GM18511 (cell line): ENCODE measurements at regions not wholly inside any gene's neighbourhood (a gene's known extent, or its start where the extent isn't known, plus 50 kb on each side); places are given as distances from the start of the nearest gene placed in this dataset.

Experiments used
- ATAC-seq: cut with Tn5 transposase; IDR thresholded peaks from one replicate; pipeline ENCODE4 v1.9.1; 2021; ENCODE audit warnings: mild to moderate bottlenecking, moderate library complexity; ENCODE audit not compliant: unreplicated experiment

DNA sequence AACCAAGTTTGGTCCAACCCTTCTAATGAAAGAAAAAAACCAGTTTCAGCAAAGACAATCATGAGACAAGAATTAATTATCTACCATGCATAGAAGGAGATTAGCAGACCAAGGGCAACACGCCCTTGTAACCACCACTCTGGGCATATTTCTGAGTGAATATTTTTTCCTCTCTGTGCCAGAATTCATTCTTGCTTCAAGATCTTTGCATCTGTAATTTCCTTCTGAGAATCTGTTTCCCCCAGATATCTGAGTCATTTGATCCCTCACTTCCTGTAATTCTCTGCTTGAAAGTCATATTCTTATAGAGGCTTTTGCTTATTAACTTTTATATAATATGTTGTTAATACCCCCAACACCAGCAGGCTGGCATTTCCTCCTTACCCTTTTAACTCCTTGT lies 243.7 kb downstream of the SLC16A7 start:
- no peak for ATAC-seq

DNA sequence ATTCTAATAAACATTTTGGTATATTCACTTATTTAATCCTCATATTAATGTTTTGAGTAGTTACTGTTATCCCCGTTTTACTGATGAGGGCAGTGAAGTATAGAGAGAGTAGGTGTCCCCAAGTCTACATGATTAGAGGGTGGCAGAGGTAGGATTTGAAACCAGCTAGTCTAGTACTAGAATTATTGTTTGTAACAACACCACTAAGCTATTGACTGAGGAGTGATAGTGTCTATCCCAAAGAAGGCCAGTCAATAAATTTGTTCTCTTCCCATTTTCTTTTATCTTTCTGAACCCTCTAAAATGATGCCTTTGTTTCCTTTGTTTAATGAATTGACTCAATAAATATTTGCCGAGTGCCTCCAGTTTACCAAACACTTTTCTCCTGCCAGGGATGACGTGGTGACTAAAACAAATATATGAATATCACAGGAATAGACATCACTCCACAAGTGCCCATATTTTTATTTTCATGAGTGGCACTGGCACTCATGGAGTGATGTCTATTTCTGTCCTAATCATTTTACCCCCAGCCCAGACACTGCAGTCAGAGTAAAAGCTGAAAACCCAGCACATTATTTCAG lies 247.5 kb downstream of the SLC16A7 start:
- ATAC-seq = no peak

DNA sequence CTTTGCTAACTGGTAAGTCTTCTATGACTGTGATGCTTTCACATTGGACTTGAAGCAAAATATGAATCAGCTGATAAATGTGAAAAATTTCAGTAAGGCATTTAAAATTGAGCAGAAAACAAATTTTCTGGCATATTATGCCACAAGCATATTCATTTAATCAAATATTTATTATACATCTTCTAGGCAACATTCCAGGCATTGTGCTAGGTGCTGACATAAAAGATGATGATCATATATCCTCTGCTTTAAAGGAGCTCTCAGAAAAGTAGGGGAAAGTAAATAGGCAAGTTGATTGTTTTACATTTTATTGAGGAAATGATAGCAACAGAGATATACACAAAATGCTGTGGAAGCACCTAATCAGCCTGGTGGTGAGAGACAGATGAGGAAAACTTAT lies 248.9 kb downstream of the SLC16A7 start:
- ATAC-seq = no peak

GRCh38 chr12:59845293-59845692 lies 249.5 kb downstream of the SLC16A7 start:
- no peak for ATAC-seq

DNA sequence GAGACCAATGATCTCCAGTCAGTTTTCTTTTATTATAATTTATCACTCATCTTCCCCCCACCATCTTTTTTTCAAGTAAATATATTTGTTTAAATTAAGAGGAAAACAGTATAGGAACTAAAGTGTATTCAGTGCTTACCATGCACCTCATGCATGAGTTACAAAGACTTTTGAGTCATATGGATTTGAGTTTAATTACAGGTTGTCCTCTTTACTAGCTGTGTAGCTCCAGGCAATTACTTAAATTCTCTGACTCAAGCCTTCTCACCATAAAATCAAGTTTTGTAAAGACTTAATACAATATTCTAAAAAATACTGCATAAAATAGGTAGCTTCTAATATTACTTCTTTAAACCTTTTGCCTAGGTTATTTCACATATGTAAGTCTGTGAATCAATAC lies 251.3 kb downstream of the SLC16A7 start:
- ATAC-seq = no peak

GRCh38 chr12:59850268-59850667 lies 254.4 kb downstream of the SLC16A7 start:
- ATAC-seq = no peak

- ATAC-seq = no peak
Observed at GRCh38 chr12:59858508-59859170, 262.8 kb downstream of the SLC16A7 start.

- ATAC-seq = no peak
Observed at GRCh38 chr12:59859171-59859510, 263.3 kb downstream of the SLC16A7 start.

DNA sequence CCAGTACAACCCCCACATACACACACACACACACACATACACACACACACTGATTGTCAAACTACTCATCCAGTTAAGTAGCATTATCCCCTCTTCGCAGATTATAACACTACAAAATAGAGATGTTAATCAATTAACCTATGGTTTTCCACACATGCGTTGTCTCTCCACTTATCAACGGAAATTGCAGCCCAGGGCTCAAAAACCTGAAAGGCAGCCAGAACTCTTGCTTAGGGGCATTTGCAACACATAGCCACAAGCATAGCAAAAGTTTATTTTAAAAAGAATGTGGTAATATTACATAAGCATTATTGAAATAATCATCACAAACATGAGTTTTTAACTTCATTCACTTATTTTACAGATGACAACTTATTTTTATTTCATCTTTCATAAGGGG lies 265.8 kb downstream of the SLC16A7 start:
- ATAC-seq = no peak

- no peak for ATAC-seq
Observed at GRCh38 chr12:59867055-59867454, 271.2 kb downstream of the SLC16A7 start.

DNA sequence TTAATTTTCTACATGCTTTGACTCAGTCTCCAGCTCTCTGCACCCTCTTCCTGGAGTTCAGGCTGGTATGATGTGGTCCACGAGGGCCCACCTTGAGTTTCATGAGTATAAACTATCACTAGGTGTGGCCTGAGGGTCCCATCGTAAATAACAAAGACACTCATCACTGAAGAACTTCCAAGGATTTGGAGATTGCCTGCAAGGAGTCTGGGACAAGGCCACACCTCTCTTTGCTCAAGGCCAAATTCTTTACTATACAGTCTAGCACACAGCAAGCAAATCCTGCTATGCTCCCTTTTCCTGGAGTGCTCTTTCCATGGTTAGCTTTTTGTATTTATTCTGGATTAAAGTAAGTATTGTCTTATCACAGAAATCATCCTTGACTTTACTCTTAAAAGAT lies 271.9 kb downstream of the SLC16A7 start:
- no peak for ATAC-seq

DNA sequence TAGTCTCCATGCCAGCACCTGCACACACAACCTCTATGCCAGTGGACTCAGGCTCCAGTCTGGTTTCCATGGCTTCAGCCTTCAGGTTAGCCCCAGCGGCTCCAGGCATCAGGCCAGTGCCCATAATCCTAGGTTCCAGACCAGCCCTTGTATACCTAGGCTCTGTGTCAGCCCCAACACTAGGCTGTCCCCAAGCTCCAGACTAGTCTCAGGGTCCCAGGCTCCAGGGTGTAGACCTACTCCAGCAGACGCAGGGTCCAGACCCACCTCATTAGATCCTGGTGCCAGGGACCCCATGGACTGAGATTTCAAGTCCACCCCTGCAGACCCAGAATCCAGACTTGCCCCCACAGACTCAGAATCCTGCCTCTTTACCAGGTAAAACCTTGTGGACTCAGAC lies 275.9 kb downstream of the SLC16A7 start:
- no peak for ATAC-seq

DNA sequence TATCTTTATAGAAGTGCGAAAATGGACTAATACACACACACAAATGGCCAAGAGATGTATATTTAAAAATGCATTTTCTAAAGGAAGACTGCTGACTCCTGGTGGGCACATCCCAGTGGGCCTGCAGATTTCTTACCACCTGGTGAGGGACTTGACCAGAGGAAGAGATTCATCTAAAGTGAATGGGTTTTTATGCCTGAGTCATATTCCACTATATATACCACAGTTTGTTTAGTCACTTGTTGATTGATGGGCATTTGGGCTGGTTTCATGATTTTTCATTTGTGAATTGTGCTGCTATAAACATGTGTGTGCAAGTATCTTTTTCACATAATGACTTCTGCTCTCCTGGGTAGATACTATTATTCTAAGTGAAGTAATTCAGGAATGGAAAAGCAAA lies 277.3 kb downstream of the SLC16A7 start:
- no peak for ATAC-seq

GRCh38 chr12:59874781-59875180 lies 279.0 kb downstream of the SLC16A7 start:
- ATAC-seq = no peak

DNA sequence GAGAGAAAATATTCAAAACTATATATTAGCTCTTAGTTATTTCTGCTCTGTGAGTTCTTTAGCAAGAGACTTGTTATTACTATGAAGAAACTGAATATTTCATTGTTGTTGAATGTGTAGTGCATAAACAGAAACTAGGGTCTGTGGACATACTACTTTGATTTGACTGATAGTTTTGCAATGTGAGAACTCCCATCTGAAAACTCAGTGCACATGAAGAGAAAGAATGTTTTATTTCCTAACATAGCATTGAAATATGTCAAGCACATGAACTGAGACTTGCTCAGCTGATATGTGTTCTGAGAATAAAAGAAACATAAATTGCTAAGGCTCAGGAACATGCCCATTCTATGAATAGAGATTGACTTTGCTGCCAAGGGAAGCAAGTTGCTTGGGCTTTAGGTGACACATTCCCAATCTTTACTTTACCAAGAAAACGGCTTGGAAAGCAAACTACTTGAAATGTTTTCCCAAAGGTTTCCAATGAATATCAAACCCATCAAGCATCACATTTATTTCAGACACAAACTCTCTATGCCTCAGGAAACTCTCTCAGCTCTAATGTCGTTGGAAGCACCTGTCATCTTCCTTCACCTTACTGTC lies 290.4 kb downstream of the SLC16A7 start:
- no peak for ATAC-seq

- no peak for ATAC-seq
Observed at GRCh38 chr12:59887178-59887577, 291.3 kb downstream of the SLC16A7 start.

DNA sequence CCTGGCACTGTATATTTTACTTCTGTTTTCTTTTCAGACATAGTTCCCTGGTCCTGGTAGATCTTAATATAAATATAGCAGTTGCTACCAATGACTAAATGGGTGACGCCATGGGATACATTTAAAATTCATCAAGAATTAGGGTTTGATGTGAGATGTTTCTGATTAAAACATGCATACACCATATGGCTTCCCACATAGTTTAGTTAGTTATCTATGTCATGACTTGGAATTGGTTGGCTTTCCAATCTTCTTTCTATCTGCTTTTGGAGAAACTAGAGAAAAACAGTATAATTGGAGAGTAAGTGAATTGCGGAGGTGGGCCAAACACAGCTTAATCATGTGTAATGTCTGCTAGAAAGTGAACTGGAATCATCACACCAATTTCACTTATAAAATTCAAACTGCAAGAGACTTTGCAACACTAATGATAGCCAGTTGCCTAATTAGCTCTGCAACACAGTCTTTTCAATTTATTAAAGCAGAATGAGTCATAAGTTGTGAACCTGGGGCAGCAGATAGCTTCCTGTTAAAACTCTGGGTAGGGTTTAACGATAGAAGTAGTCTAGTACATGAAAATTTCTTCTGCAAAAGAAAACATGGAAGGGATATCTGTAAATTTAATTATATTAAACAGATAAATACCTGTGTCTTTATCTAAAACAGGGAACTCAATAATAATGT lies 295.2 kb downstream of the SLC16A7 start:
- no peak for ATAC-seq

- ATAC-seq = no peak
Observed at GRCh38 chr12:59895166-59895775, 299.4 kb downstream of the SLC16A7 start.

DNA sequence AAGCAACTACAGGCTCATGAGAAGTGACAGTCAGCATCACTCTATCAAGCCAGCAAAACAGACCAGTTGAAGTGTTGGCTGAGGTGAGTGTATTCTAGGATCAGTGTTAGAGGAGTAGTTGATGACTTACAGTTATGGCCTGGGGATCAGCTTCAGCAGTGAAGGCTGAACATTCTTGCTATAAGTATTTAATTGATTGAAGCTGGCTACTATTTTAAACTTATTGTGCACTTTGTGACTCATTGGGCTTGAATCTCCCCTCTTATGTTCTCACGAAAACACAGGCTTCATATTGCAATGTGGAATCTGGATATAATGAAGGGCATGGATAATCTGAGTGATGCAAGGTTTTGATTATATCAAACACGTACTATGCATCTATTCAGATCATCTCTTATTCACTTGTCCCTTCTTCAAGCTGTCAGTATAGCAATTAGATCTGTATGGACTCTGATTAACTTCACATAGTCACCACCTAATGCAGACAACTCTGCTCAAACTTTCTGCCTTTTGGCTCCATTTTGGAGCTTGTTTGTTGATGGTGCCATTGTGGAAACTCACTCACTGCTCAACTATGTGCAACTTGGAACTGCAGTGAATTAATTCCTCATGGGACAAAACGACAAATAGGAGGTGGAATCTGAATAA lies 309.2 kb downstream of the SLC16A7 start:
- ATAC-seq = no peak

GRCh38 chr12:59911516-59911915 lies 315.7 kb downstream of the SLC16A7 start:
- no peak for ATAC-seq

- no peak for ATAC-seq
Observed at GRCh38 chr12:59916988-59917387, 321.2 kb downstream of the SLC16A7 start.
